ENCODE measurements at regions not wholly inside any gene's neighbourhood (a gene's known extent, or its start where the extent isn't known, plus 50 kb on each side); places are given as distances from the start of the nearest gene placed in this dataset.

DNA sequence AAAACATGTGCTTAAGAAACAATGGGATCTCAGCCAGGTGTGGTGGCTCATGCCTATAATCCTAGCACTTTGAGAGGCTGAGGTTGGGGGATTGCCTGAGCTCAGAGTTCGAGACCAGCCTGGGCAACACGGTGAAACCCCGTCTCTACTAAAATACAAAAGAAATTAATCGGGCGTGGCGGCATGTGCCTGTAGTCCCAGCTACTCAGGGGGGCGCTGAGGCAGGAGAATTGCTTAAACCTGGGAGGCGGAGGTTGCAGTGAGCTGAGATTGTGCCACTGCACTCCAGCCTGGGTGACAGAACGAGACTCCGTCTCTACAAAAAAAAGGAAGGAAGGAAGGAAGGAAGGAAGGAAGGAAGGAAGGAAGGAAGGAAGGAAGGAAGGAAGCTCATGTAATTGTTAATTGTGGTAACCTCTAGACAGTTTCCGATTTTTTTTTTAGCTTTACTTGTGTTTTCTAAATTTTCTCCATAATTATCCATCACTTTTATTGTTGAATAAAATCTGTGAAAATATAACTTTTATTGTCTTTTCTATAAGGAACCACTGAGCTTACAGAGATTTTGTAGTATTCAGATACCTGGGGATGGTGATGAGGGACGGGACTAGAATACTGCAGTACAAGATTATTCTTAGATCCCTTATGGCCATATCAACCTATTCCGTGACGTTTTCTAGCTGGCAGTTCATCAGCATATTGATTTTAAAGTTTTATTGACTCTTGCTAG is 506.9 kb downstream of the NR2F2 start:
- Histone ChIP-seq H3K4me3 (ENCODE audit: low read depth, low read length, poor library complexity, severe bottlenecking) (no peak overlapping the region), H4K20me1 (ENCODE audit: insufficient read depth, low read length) (no peaks in the 10 kb centered on the region), H3K4me1 (ENCODE audit: insufficient read depth, low read length, poor library complexity, severe bottlenecking) (no peaks in the 10 kb centered on the region), H3K9me3 (ENCODE audit: low read length) (no peaks in the 10 kb centered on the region), H3K4me2 (ENCODE audit: low read length) (no peak overlapping the region), H3K9me2 (ENCODE audit: insufficient read depth, low read length) (no peaks in the 10 kb centered on the region), H3K79me2 (ENCODE audit: insufficient read depth, low read depth, low read length) (no peaks in the 10 kb centered on the region), H3K36me3 (ENCODE audit: insufficient read depth, low read length) (no peaks in the 10 kb centered on the region), H2AFZ (ENCODE audit: low read length) (no peak overlapping the region), H3K27ac (ENCODE audit: low read depth, low read length, poor library complexity, severe bottlenecking) (no peak overlapping the region)
- TF ChIP-seq EZH2phosphoT487 (IDR thresholded peaks at IDR 0.05; ENCODE audit: borderline replicate concordance, low read depth, low read length): no peak
- TF ChIP-seq, protein P1, sequence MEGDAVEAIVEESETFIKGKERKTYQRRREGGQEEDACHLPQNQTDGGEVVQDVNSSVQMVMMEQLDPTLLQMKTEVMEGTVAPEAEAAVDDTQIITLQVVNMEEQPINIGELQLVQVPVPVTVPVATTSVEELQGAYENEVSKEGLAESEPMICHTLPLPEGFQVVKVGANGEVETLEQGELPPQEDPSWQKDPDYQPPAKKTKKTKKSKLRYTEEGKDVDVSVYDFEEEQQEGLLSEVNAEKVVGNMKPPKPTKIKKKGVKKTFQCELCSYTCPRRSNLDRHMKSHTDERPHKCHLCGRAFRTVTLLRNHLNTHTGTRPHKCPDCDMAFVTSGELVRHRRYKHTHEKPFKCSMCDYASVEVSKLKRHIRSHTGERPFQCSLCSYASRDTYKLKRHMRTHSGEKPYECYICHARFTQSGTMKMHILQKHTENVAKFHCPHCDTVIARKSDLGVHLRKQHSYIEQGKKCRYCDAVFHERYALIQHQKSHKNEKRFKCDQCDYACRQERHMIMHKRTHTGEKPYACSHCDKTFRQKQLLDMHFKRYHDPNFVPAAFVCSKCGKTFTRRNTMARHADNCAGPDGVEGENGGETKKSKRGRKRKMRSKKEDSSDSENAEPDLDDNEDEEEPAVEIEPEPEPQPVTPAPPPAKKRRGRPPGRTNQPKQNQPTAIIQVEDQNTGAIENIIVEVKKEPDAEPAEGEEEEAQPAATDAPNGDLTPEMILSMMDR (conservative IDR thresholded peaks at IDR 0.05; ENCODE audit: low read length): no peak
- ChIA-PET CTCF (ENCODE audit: unreplicated experiment) (no interaction called here), POLR2A (interaction anchor here (0.8 kb wide), 1 partner anchor 123 kb away, joined by 3 read pairs; no protein-coding TSS in a partner anchor)
- intact Hi-C loops (cut with micrococcal nuclease; ENCODE audit: unreplicated experiment): no loop called here
- DNase-seq (ENCODE audit: low spot score): no peak
- BruUV-seq (replicated peaks): no TSS peak

DNA sequence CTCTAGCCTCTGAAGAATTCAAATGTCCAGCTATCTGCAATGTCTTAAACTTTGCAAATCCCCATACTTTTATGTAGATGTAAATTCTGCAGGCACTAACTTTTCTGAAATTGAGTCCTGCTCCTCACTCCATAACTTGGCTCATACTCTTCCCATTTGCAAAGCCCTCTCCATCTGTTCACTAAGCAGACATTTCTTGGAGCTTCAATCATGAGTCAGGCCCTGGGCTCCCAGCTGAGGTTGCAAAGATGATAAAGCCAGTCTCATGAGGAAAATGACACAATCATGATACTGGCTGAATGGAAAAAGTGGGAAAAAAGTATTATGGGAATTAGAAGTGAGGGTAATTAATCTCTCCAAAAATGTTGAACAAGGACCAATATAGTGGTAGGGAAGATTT is 507.6 kb downstream of the NR2F2 start:
- no peaks in the 10 kb centered on the region for H3K36me3 ChIP-seq (ENCODE audit: insufficient read depth, low read length)
- no peak overlapping the region for H3K27ac ChIP-seq (ENCODE audit: low read depth, low read length, poor library complexity, severe bottlenecking)
- no peak overlapping the region for H2AFZ ChIP-seq (ENCODE audit: low read length)
- no TSS peak for BruUV-seq (replicated peaks)
- no peak for DNase-seq (ENCODE audit: low spot score)
- H3K9me2 ChIP-seq (ENCODE audit: insufficient read depth, low read length): no peaks in the 10 kb centered on the region
- H3K79me2 ChIP-seq (ENCODE audit: insufficient read depth, low read depth, low read length): no peaks in the 10 kb centered on the region
- CTCF ChIA-PET (ENCODE audit: unreplicated experiment): no interaction called here
- no peaks in the 10 kb centered on the region for H3K9me3 ChIP-seq (ENCODE audit: low read length)
- no peak overlapping the region for H3K4me2 ChIP-seq (ENCODE audit: low read length)
- POLR2A ChIA-PET: no interaction called here
- H4K20me1 ChIP-seq (ENCODE audit: insufficient read depth, low read length): no peaks in the 10 kb centered on the region
- H3K4me3 ChIP-seq (ENCODE audit: low read depth, low read length, poor library complexity, severe bottlenecking): no peak overlapping the region
- H3K4me1 ChIP-seq (ENCODE audit: insufficient read depth, low read length, poor library complexity, severe bottlenecking): no peaks in the 10 kb centered on the region
- TF ChIP-seq EZH2phosphoT487 (IDR thresholded peaks at IDR 0.05; ENCODE audit: borderline replicate concordance, low read depth, low read length): no peak
- TF ChIP-seq, protein P1 (conservative IDR thresholded peaks at IDR 0.05; ENCODE audit: low read length): no peak
- intact Hi-C loops (cut with micrococcal nuclease; ENCODE audit: unreplicated experiment): no loop called here

DNA sequence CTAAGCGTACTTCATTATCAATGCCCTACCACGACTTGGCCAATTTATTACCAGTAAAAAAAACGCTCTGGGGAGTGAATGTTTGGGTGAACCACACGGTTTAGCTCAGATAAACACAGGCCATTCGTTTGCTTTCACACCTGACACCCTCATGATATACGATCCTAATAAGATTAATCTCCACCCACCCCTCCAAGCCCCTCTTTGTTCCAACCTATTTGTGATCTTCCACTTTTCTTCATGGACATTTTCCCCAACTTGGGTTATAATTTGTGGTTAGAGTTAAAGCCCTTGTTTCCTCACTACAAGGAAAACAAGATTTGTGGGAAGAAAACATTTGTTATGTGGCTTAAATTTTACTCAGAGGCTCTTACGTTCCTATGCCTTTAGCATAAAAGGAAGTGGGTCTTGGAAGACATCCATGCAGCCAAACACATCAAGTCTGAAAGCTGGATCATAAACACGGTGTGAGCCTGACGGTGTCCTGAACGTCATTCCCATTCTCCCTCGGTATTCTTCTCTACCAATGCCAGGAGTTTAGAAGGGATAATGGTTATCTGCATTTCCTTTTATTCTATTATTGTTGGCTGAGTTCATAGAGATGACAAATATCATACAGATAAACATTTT is 518.9 kb downstream of the NR2F2 start:
- ChIA-PET POLR2A (interaction anchor here (0.6 kb wide), 1 partner anchor 737 kb away, joined by 3 read pairs; no protein-coding TSS in a partner anchor), CTCF (ENCODE audit: unreplicated experiment) (no interaction called here)
- Histone ChIP-seq H3K36me3 (ENCODE audit: insufficient read depth, low read length) (no peaks in the 10 kb centered on the region), H3K4me3 (ENCODE audit: low read depth, low read length, poor library complexity, severe bottlenecking) (no peak overlapping the region), H4K20me1 (ENCODE audit: insufficient read depth, low read length) (no peaks in the 10 kb centered on the region), H3K79me2 (ENCODE audit: insufficient read depth, low read depth, low read length) (no peaks in the 10 kb centered on the region), H3K9me2 (ENCODE audit: insufficient read depth, low read length) (no peaks in the 10 kb centered on the region), H3K9me3 (ENCODE audit: low read length) (no peaks in the 10 kb centered on the region), H3K4me2 (ENCODE audit: low read length) (no peak overlapping the region), H3K27ac (ENCODE audit: low read depth, low read length, poor library complexity, severe bottlenecking) (no peak overlapping the region), H3K4me1 (ENCODE audit: insufficient read depth, low read length, poor library complexity, severe bottlenecking) (no peaks in the 10 kb centered on the region), H2AFZ (ENCODE audit: low read length) (no peak overlapping the region)
- TF ChIP-seq, protein P1 (conservative IDR thresholded peaks at IDR 0.05; ENCODE audit: low read length): no peak
- TF ChIP-seq EZH2phosphoT487 (IDR thresholded peaks at IDR 0.05; ENCODE audit: borderline replicate concordance, low read depth, low read length): no peak
- no TSS peak for BruUV-seq (replicated peaks)
- intact Hi-C loops (cut with micrococcal nuclease; ENCODE audit: unreplicated experiment): no loop called here
- no peak for DNase-seq (ENCODE audit: low spot score)
